ENCODE measurements at regions not wholly inside any gene's neighbourhood (a gene's known extent, or its start where the extent isn't known, plus 50 kb on each side); places are given as distances from the start of the nearest gene placed in this dataset.

GRCh38 chr18:76621782-76622495, 126.9 kb upstream of the ZNF516 start:
- TF ChIP-seq YY1 (IDR thresholded peaks at IDR 0.05; ENCODE audit: low read depth, low read length): no peak
- no peak for TF ChIP-seq ATF3 (IDR thresholded peaks at IDR 0.05; ENCODE audit: insufficient read depth, low read depth, low read length)
- TF ChIP-seq EP300 (IDR thresholded peaks at IDR 0.05; ENCODE audit: borderline replicate concordance in 1 of 2, low read depth in 2 of 2, low read length in 2 of 2): no peak
- no peak for TF ChIP-seq JUN (IDR thresholded peaks at IDR 0.05; ENCODE audit: low read depth, low read length)
- no peak for TF ChIP-seq SUZ12 (IDR thresholded peaks at IDR 0.05; ENCODE audit: low read length)
- no peak for TF ChIP-seq KDM1A (IDR thresholded peaks at IDR 0.05; ENCODE audit: borderline replicate concordance, low read length)

Measured in H1 (cell line).